Skeletal muscle tissue (tissue), 3 donors: ENCODE measurements at regions not wholly inside any gene's neighbourhood (a gene's known extent, or its start where the extent isn't known, plus 50 kb on each side); places are given as distances from the start of the nearest gene placed in this dataset.

Experiments
- H3K27ac ChIP-seq: one replicate; pipeline ENCODE4 v1.7.0; 2013; ENCODE audit warnings: mild to moderate bottlenecking, low read depth, low read length, inconsistent platforms
- H3K27me3 ChIP-seq, 3 donors: one replicate each; pipeline ENCODE4 v1.7.0; 2013; ENCODE audit warnings: low read length in 3 of 3; ENCODE audit not compliant: control insufficient read depth in 3 of 3, insufficient read depth in 3 of 3
- H3K36me3 ChIP-seq, 3 donors: one replicate each; pipeline ENCODE4 v1.7.0; 2013; ENCODE audit warnings: low read length in 3 of 3; ENCODE audit not compliant: control insufficient read depth in 3 of 3, insufficient read depth in 3 of 3
- H3K4me1 ChIP-seq, 3 donors: one replicate each; pipeline ENCODE4 v1.7.0; 2013; ENCODE audit warnings: low read length in 3 of 3, mild to moderate bottlenecking in 3 of 3; ENCODE audit not compliant: control insufficient read depth in 3 of 3, insufficient read depth in 3 of 3
- H3K4me3 ChIP-seq, 3 donors: one replicate each; pipeline ENCODE4 v1.7.0; 2013; ENCODE audit warnings: low read length in 3 of 3
- H3K9ac ChIP-seq, 3 donors: one replicate each; pipeline ENCODE4 v1.7.0; 2013; ENCODE audit warnings: low read length in 3 of 3, mild to moderate bottlenecking in 3 of 3, moderate library complexity in 2 of 3, low read depth in 1 of 3
- H3K9me3 ChIP-seq, 3 donors: one replicate each; pipeline ENCODE4 v1.7.0; 2013; ENCODE audit warnings: low read length in 3 of 3; ENCODE audit not compliant: control insufficient read depth in 3 of 3
- donor health status: Osteomylitis.

DNA sequence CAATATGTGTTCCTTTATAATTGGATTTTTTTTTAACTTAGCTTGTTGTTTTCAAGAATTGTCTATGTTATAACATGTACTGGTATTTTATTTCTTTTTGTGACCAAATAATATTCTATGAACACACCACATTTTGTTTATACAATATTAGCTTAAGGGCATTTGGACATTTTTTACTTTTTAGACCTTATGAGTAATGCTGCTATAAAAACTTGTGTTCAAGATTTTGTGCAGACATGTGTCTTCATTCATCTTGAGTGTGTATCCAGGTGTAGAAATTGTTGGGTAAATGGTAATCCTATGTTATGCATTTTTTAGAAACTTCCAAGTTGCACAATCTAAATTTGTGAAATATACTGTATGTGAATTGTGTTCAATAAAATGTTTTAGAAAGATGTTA lies 936.7 kb downstream of the CCSER2 start:
- H3K27me3 ChIP-seq, result no peaks in the 10 kb centered on the region
- H3K27ac ChIP-seq, result no peak overlapping the region
- H3K9me3 ChIP-seq, result no peaks in the 10 kb centered on the region
- H3K4me3 ChIP-seq, result no peak overlapping the region
- no peak overlapping the region for H3K9ac ChIP-seq
- no peaks in the 10 kb centered on the region for H3K4me1 ChIP-seq
- no peaks in the 10 kb centered on the region for H3K36me3 ChIP-seq

DNA sequence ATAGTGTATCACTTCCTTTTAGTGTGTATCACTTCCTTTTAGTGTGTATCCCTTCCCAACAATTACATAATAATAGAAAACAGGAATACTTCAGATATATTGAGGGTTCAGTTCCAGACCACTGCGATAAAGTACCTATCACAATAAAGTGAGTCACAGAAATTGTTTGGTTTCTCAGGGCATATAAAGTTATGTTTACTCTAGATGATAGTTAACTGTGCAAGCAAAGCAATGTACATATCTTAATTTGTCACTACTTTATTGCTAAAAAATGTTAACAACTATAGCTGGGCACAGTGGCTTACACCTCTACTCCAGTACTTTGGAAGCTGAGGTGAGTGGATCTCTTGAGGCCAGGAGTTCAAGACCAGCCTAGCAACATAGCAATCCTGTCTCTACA lies 938.4 kb downstream of the CCSER2 start:
- Histone ChIP-seq H3K4me1 (no peaks in the 10 kb centered on the region), H3K36me3 (no peaks in the 10 kb centered on the region), H3K9me3 (peaks cover 0 to 4% (median 0%) of the 10 kb centered on the region in 3 donors), H3K4me3 (no peak overlapping the region), H3K27ac (no peak overlapping the region), H3K9ac (no peak overlapping the region), H3K27me3 (no peaks in the 10 kb centered on the region)

DNA sequence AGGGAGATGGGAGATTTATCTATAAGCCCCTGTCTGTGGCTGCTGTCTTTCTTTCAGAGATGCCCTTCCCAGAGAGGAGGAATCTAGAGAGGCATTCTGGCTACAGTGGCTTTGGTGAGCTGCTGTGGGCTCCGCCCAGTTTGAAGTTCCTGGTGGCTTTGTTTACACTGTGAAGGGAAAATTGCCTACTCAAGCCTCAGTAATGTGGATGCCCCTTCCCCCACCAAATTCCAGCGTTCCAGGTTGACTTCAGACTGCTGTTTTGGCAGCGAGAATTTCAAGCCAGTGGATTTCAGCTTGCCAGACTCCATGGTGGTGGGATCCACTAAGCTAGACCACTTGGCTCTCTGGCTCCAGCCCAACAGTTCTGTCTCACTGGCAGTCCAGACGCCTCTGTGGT lies 951.6 kb downstream of the CCSER2 start:
- Histone ChIP-seq H3K4me1 (no peaks in the 10 kb centered on the region), H3K9ac (no peak overlapping the region), H3K9me3 (no peaks in the 10 kb centered on the region), H3K4me3 (no peak overlapping the region), H3K36me3 (no peaks in the 10 kb centered on the region), H3K27ac (no peak overlapping the region), H3K27me3 (no peaks in the 10 kb centered on the region)

DNA sequence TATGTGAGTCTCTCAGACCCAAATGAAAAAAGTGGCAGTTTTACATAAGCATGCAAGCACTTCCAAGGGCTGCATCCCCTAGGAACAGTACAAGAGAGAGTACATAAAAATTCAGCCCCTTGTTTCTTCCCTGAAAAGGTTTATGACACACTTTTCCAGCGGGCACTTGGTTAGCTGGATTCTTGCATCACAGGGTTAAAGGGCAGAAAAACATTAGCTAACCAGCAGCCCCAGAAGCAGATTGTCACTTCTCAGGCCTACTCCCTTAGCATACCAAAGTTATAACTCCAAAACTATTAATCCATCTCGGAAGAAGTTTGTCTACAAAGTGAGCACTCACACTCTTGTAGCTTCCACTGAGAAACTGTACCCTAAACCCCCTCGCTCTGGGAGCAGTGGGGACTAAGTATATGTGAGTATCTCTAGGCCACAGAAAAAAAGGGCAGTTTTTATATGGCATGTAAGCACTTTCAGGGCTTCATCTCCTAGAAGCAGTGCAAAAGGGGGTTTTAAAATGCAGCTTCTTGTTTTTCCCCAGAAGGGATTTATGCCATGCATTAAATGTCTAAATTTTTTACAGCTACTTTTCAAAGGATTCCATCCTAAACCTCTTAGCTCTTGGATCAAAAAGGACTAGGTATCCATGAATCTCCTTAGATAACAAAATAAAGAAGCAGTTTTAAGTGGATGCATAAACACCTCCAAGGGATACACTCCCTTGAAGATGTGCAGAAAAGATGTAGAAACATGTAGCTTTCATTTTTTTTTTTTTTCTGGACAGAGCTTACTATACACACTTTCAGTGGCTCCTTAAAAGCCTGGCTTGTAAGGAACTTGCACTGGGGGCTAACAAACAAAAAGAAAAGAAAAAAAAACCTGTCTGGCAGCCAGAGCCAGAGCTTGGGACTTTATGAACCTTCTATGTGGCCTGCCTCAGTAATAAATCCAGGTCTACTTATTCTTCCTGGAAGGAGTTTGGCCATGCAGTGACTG lies 956.7 kb downstream of the CCSER2 start:
- Histone ChIP-seq H3K9me3 (no peaks in the 10 kb centered on the region), H3K36me3 (no peaks in the 10 kb centered on the region), H3K27me3 (no peaks in the 10 kb centered on the region), H3K4me1 (no peaks in the 10 kb centered on the region), H3K4me3 (no peak overlapping the region), H3K27ac (no peak overlapping the region), H3K9ac (no peak overlapping the region)

DNA sequence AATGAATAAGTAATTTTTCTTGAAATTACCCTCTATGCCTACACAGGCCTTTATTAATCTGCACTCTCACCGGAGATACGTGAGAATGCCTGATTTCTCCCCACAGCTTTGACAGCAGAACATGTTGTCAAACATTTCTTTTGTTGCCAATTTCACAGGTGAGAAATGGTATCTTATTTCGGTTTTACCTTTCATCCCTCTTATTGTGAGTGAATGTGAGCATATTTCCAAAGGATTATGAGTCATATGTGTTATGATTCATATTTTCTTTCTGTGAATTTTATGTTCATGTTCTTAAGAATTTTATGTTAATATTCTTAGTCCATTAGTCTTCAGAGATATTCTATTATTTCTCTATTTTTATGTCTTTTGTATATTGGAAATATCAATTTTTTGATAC lies 965.1 kb downstream of the CCSER2 start:
- Histone ChIP-seq H3K4me3 (no peak overlapping the region), H3K9me3 (no peaks in the 10 kb centered on the region), H3K27me3 (no peaks in the 10 kb centered on the region), H3K36me3 (no peaks in the 10 kb centered on the region), H3K9ac (no peak overlapping the region), H3K27ac (no peak overlapping the region), H3K4me1 (no peaks in the 10 kb centered on the region)

DNA sequence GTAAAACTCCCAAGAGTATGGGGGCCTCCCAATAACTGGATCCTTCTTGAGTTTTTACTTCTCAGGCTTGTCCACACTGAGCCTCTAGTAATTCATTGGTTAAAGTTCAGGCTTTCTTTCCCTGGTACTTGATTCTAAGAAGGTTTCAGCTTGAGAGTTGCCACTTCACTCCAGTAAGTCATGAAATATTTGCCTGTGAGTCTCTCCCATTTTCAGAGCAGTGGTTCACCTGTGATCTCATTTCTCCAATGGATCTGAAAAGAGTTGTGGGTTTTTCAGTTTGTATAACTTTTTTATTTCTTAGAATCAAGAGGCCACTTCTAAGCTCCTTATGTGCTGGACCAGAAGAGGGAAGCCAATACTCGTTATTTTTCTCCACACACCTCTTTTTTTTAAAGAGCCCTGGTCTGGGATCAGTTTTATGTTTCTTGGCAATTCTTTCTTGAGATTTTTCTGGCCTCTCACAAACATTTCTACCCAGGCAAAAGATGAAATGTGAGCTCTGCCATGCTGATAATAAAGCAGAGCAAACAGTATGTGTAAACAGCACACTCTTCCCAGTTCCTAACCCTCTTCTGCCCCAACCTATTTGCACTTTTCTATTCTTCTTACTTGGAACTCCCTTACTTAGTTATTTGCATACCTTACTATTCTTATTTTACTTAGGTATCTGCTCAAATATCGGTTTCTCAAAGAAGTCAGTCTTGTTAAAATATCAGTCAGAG lies 983.4 kb downstream of the CCSER2 start:
- Histone ChIP-seq H3K27me3 (no peaks in the 10 kb centered on the region), H3K4me3 (no peak overlapping the region), H3K9ac (no peak overlapping the region), H3K36me3 (no peaks in the 10 kb centered on the region), H3K27ac (no peak overlapping the region), H3K9me3 (no peaks in the 10 kb centered on the region), H3K4me1 (no peaks in the 10 kb centered on the region)

DNA sequence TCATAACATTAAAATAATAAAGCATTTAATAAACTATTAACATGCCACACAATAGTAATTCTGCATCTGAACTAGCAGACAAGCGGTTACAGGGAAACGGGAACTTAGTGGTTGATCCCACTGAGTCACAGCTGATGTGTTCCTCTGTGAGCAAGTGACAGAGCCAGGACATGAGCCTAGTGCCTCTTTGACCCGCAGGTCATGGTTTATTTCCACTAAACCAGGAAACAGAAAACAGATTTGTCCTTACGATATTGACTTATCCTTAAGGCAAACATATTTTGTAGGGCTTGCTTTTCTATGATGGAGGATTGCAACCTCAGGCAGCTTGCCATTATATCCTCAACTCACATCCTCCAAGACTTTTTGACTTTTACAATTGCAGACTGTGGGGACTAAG lies 987.3 kb downstream of the CCSER2 start:
- no peak overlapping the region for H3K27ac ChIP-seq
- H3K9ac ChIP-seq, result no peak overlapping the region

DNA sequence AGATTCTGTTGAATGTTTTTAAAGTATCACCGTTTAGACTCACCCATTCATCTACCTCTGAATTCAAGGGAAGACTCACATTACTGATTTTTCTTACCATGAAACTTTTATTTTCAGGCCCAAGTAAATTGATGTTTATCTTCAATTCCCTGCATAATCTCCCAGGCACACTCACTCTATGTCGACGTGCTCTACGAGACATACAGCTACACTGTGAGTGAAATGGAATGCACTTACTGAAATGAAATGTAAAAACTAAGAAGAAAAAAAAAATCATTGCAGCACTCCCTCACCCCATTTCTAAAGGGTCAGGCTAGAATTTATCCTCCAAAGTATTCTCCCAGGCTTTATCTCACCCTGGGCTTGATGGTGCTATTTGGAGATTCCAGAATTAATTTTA lies 987.9 kb downstream of the CCSER2 start:
- H3K4me1 ChIP-seq, result peaks cover 0 to 2% (median 0%) of the 10 kb centered on the region in 3 donors
- H3K27ac ChIP-seq, result no peak overlapping the region
- no peaks in the 10 kb centered on the region for H3K9me3 ChIP-seq
- no peak overlapping the region for H3K9ac ChIP-seq
- no peak overlapping the region for H3K4me3 ChIP-seq
- no peaks in the 10 kb centered on the region for H3K36me3 ChIP-seq
- no peaks in the 10 kb centered on the region for H3K27me3 ChIP-seq

More for the DNA sequence above, 987.3 kb downstream of the CCSER2 start:
- peaks cover 0 to 2% (median 0%) of the 10 kb centered on the region in 3 donors for H3K4me1 ChIP-seq
- no peak overlapping the region for H3K4me3 ChIP-seq
- no peaks in the 10 kb centered on the region for H3K36me3 ChIP-seq
- no peaks in the 10 kb centered on the region for H3K9me3 ChIP-seq
- H3K27me3 ChIP-seq, result no peaks in the 10 kb centered on the region

DNA sequence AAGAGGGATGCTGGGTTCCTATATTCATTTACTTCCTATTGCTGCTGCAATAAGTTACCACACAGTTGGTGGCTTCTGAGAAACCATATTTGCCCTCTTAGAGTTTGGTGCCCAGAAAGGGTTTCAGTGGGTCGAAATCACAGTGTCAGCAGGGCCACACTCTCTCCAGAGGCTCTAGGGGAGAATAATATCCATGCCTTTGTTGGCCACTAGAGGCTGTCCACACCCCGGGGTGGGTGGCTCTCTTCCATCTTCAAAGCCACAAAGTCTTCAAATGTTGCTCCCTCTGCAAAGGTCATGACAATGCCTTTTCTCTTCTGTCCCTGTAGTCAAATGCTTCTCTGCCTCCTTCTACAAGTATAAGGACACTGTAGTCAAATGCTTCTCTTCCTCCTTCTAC lies 989.4 kb downstream of the CCSER2 start:
- Histone ChIP-seq H3K4me1 (peaks cover 0 to 2% (median 0%) of the 10 kb centered on the region in 3 donors), H3K36me3 (no peaks in the 10 kb centered on the region), H3K9me3 (no peaks in the 10 kb centered on the region), H3K27me3 (no peaks in the 10 kb centered on the region), H3K4me3 (no peak overlapping the region), H3K9ac (no peak overlapping the region), H3K27ac (no peak overlapping the region)
